Thyroid gland (tissue), 4 donors: ENCODE measurements at regions not wholly inside any gene's neighbourhood (a gene's known extent, or its start where the extent isn't known, plus 50 kb on each side); places are given as distances from the start of the nearest gene placed in this dataset.

Experiments used
- DNase-seq, 2 donors: peaks; one replicate each; pipeline ENCODE4 v3.0.0-alpha.2; 2019
- H3K27ac ChIP-seq, 3 donors: fragments of 200-600 bp; sonication (generic); 1 replicate in 2 of 3; 2 replicates in 1 of 3; pipeline ENCODE4 v1.5.1; 2016 to 2019; ENCODE audit warnings: mild to moderate bottlenecking in 1 of 3, moderate library complexity in 1 of 3
- H3K27me3 ChIP-seq: fragments of 200-600 bp; sonication (generic); one replicate; pipeline ENCODE4 v1.5.1; 2019
- H3K36me3 ChIP-seq, 2 donors: fragments of 200-600 bp; sonication (generic); one replicate each; pipeline ENCODE4 v1.5.1; 2016 to 2019
- H3K4me1 ChIP-seq, 2 donors: fragments of 200-600 bp; sonication (generic); one replicate each; pipeline ENCODE4 v1.5.1; 2017 to 2019
- H3K4me3 ChIP-seq, 3 donors: fragments of 200-600 bp; sonication (generic); replicated peaks in 1 of 3; 1 replicate in 2 of 3; 2 replicates in 1 of 3; pipeline ENCODE4 v1.5.1; 2016; ENCODE audit warnings: mild to moderate bottlenecking in 1 of 3
- H3K9me3 ChIP-seq: fragments of 200-600 bp; sonication (generic); one replicate; pipeline ENCODE4 v1.5.1; 2017
- POLR2A ChIP-seq, 2 donors: fragments of 450-650 bp; IDR thresholded peaks; one replicate each; pipeline ENCODE4 v1.6.1; 2017; ENCODE audit warnings: antibody characterized with exemption in 2 of 2, mild to moderate bottlenecking in 2 of 2, moderate library complexity in 1 of 2
- WGBS, 2 donors: methylation state at CpG; one replicate each; pipeline ENCODE4 v1.1.5; 2017; 5-methylcytosine and 5-hydroxymethylcytosine counted together
- intact Hi-C: fragments of 100-400 bp; cut with DNase I; formaldehyde crosslinking; loops from one replicate; pipeline ENCODE4 v1.15.1; 2023
- TF ChIP-seq, protein P1 (sequence below), 6 experiments: fragments of 200-600 bp in 3 of 6; fragments of 450-650 bp in 3 of 6; sonication (generic) in 3 of 6; IDR thresholded peaks; one replicate each; pipeline ENCODE4 v1.5.1; 2016 to 2019; ENCODE audit warnings: antibody characterized with exemption in 6 of 6, mild to moderate bottlenecking in 2 of 6, inconsistent platforms in 1 of 6, moderate library complexity in 1 of 6

DNA sequence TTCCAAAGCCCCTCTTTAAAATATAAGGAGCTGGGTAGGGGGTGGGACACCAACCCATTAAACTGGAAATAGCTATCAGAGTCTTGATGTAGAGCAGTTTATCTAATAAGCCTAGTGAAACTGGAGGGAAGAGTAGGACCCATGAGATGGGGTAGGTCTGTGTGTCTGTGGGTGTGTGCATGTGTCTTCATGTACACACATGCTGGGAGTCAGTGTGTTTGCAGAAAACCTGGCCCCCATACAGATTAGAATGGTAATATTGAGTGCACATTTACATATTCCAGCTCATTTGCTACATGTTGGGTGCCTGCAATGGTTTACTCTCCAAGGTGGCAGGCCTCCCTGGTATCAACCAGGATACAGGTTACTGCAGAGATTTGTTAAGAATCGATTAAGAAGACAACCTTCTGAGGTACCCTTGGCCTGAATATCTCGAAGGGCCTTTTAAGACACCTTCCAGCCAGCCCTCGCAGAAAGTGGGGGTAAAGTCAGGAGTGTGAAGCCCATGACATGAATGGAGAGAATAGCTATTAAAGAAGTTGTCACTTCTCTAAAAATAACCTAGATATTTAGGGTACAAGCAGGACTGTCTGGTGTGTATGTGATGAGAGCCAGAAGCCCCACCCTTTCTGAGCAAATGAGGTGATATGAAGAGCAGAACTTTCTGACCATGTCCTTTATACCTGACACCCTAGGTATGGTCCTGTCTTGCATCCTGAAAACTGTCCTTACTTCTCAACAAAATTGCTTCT, 75.7 kb upstream of the TEX13D start:
- no peaks in the 10 kb centered on the region for H3K36me3 ChIP-seq
- H3K27me3 ChIP-seq, result no peaks in the 10 kb centered on the region
- H3K4me3 ChIP-seq, result no peak overlapping the region
- H3K27ac ChIP-seq, result no peak overlapping the region
- H3K9me3 ChIP-seq, result no peaks in the 10 kb centered on the region
- DNase-seq, result no peak
- 79 to 86% methylated on average over 3 of the region's 3 CpGs for WGBS, 2 donors
- intact Hi-C loops, result no loop called here
- H3K4me1 ChIP-seq, result no peaks in the 10 kb centered on the region
- TF ChIP-seq, protein P1, sequence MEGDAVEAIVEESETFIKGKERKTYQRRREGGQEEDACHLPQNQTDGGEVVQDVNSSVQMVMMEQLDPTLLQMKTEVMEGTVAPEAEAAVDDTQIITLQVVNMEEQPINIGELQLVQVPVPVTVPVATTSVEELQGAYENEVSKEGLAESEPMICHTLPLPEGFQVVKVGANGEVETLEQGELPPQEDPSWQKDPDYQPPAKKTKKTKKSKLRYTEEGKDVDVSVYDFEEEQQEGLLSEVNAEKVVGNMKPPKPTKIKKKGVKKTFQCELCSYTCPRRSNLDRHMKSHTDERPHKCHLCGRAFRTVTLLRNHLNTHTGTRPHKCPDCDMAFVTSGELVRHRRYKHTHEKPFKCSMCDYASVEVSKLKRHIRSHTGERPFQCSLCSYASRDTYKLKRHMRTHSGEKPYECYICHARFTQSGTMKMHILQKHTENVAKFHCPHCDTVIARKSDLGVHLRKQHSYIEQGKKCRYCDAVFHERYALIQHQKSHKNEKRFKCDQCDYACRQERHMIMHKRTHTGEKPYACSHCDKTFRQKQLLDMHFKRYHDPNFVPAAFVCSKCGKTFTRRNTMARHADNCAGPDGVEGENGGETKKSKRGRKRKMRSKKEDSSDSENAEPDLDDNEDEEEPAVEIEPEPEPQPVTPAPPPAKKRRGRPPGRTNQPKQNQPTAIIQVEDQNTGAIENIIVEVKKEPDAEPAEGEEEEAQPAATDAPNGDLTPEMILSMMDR (IDR thresholded peaks at IDR 0.05), result no peak
- TF ChIP-seq POLR2A (IDR thresholded peaks at IDR 0.05), result no peak

DNA sequence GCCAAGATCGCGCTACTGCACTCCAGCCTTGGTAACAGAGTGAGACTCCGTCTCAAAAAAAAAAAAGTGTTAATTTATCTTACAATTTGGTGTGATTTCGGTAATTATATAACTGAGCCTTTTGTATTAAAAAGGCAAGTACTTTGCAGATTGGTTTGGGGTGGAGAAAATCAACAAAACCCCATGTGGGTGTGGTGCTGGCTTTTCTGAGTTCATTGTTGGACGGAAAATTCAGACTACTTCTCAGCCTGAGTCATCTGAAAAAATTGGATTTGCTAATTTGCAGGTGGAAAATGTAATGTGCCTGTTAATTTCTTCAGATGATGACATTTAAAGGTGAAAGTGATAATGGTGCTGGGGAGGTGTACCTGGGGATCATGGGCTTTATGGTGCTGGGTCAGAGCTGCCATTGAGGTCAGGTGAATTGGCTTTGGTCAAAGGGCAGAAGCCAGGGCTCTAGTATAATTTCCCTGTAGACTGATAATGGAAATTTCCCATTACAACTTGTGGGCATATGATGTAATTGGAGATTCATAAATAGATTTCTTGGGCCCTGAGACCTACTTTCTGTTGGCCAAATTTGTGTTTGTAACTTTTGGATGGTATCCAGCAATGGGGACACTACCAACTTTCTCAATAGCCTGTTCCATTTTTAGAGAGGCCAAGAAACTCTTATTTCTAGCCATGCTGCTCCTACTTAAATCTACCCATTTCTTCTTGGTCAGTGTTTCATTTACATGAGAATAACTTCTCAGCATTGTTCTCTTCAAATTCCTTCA, 74.3 kb upstream of the TEX13D start:
- Histone ChIP-seq H3K27me3 (no peaks in the 10 kb centered on the region), H3K36me3 (no peaks in the 10 kb centered on the region), H3K27ac (no peak overlapping the region), H3K4me3 (no peak overlapping the region), H3K4me1 (no peaks in the 10 kb centered on the region), H3K9me3 (no peaks in the 10 kb centered on the region)
- WGBS, 2 donors, result 86 to 93% methylated on average over 5 of the region's 5 CpGs
- TF ChIP-seq, protein P1 (IDR thresholded peaks at IDR 0.05), result no peak
- TF ChIP-seq POLR2A (IDR thresholded peaks at IDR 0.05), result no peak
- intact Hi-C loops, result no loop called here
- no peak for DNase-seq

DNA sequence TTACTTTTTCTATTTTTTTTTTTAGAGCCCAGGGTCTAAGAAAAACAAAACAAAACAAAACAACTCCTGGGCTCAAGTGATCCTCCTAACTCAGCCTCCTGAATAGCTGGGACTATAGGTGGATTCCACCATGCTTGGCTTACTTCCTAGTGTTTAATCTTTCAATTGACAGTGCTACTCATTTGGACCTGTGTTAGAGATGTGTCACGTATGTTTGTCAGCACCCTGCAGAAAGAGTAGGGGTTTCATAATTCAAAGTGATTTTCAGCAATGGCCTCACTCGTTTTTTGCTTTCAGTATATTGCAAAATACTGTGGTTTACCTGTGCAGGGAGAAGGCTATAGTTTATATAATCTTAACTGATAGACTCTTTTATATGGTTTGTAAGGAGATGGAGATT, 71.6 kb upstream of the TEX13D start:
- TF ChIP-seq, protein P1 (IDR thresholded peaks at IDR 0.05), result no peak
- TF ChIP-seq POLR2A (IDR thresholded peaks at IDR 0.05), result no peak
- H3K27me3 ChIP-seq, result no peaks in the 10 kb centered on the region
- H3K4me1 ChIP-seq, result no peaks in the 10 kb centered on the region
- no peak overlapping the region for H3K4me3 ChIP-seq
- 82 to 85% methylated on average over 2 of the region's 2 CpGs for WGBS, 2 donors
- no peaks in the 10 kb centered on the region for H3K9me3 ChIP-seq
- no peak overlapping the region for H3K27ac ChIP-seq
- H3K36me3 ChIP-seq, result no peaks in the 10 kb centered on the region
- intact Hi-C loops, result no loop called here
- no peak for DNase-seq

DNA sequence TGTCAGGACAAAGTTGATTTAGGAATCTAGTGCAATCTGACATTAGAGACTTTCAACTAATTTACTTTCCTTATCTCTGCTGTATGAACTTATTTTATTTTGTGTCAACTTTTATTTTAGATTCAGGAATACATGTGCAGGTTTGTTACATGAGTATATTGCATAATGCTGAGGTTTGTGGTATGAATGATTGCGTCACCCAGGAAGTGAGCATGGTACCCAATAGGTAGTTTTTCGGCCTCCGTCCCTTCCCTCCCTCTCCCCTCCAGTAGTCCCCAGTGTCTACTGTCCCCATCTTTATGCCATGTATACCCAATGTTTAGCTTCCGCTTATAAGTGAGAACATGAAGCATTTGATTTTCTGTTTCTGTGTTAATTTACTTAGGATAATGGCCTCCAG, 68.7 kb upstream of the TEX13D start:
- Histone ChIP-seq H3K4me3 (no peak overlapping the region), H3K4me1 (no peaks in the 10 kb centered on the region), H3K27ac (no peak overlapping the region), H3K36me3 (no peaks in the 10 kb centered on the region), H3K27me3 (no peaks in the 10 kb centered on the region), H3K9me3 (no peaks in the 10 kb centered on the region)
- TF ChIP-seq POLR2A (IDR thresholded peaks at IDR 0.05), result no peak
- TF ChIP-seq, protein P1 (IDR thresholded peaks at IDR 0.05), result no peak
- DNase-seq, result no peak
- 82 to 89% methylated on average over 4 of the region's 4 CpGs for WGBS, 2 donors
- intact Hi-C loops, result no loop called here

DNA sequence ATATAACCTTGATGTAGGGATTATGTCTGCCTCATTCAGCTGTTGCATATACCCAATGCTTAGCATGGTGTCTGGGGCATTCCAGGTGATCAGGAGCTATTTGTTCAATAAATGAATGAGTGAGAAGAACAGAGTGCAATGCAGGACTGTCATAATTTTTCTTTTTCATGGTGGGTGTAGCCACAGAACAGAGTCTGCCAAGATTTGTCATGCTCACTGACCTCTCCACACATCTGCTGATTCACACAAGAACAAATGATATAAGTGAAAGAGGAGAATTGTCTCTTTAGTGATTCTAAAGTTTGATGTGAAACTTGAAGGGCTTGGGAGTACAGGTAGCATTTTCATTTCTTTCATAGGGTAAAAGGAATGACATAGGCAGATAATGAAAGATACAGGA, 64.4 kb upstream of the TEX13D start:
- Histone ChIP-seq H3K27me3 (no peaks in the 10 kb centered on the region), H3K36me3 (no peaks in the 10 kb centered on the region), H3K27ac (no peak overlapping the region), H3K4me3 (no peak overlapping the region), H3K4me1 (no peaks in the 10 kb centered on the region), H3K9me3 (no peaks in the 10 kb centered on the region)
- no peak for DNase-seq
- intact Hi-C loops, result no loop called here
- TF ChIP-seq POLR2A (IDR thresholded peaks at IDR 0.05), result no peak
- TF ChIP-seq, protein P1 (IDR thresholded peaks at IDR 0.05), result no peak
